C4-2B (cell line): ENCODE measurements at regions not wholly inside any gene's neighbourhood (a gene's known extent, or its start where the extent isn't known, plus 50 kb on each side); places are given as distances from the start of the nearest gene placed in this dataset.

Source experiments
- CTCF ChIP-seq: fragments of 450-650 bp; conservative IDR thresholded peaks from 2 replicates; pipeline ENCODE4 v1.5.1; 2017; ENCODE audit warnings: mild to moderate bottlenecking
- ZFX ChIP-seq: fragments of 450-650 bp; IDR thresholded peaks from 2 replicates; pipeline ENCODE4 v1.6.1; 2017

GRCh38 chr7:70884440-70884764, 247.5 kb upstream of the GALNT17 start:
- TF ChIP-seq CTCF (no peak), ZFX (no peak)
